ENCODE measurements at regions not wholly inside any gene's neighbourhood (a gene's known extent, or its start where the extent isn't known, plus 50 kb on each side); places are given as distances from the start of the nearest gene placed in this dataset.
A peak's percentile ranks its signal among the peaks of the same experiment; 100 is the strongest.
"Not testable (repeated sequence)": the region's sequence is repeated elsewhere in the genome, so short reads cannot be mapped to it uniquely, and the experiment has no call there.

DNA sequence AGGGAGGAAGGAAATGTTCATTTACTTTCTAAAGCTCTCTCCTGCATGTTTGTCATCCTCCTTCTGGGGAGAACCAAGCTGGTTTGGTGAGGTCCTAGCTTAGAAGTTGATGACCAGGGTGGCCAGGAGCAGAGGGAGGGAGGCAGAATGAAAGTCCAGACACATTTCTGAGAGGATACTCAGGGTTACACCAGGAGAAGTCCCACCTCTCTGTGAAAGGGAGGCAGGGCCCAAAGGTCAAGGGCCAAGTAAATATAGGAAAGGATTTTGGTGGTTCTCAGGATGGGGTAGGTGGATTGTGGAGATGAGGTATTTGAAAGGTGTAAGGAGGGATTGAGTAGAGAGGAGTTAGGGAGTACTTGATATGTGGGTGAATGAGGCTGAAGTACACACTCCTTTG, 58.0 kb upstream of the FBXO11 start:
- Mint-ChIP-seq H3K4me3 (no peak overlapping the region), H3K27me3 (peaks cover 15% of the 10 kb centered on the region), H3K4me1 (peaks cover 6% of the 10 kb centered on the region), H3K27ac (no peak overlapping the region), H3K9me3 (peaks cover 0 to 6% of the 10 kb centered on the region in 2 donors)
- no peak for DNase-seq
- ATAC-seq = no peak

GRCh38 chr2:47964722-47965434, 58.6 kb upstream of the FBXO11 start:
- Mint-ChIP-seq H3K4me1 (peaks cover 6% of the 10 kb centered on the region), H3K27me3 (peaks cover 15% of the 10 kb centered on the region), H3K9me3 (peaks cover 0 to 6% of the 10 kb centered on the region in 2 donors), H3K27ac (no peak overlapping the region), H3K4me3 (no peak overlapping the region)
- ATAC-seq (peak; percentile 65), DNase-seq (no peak)

DNA sequence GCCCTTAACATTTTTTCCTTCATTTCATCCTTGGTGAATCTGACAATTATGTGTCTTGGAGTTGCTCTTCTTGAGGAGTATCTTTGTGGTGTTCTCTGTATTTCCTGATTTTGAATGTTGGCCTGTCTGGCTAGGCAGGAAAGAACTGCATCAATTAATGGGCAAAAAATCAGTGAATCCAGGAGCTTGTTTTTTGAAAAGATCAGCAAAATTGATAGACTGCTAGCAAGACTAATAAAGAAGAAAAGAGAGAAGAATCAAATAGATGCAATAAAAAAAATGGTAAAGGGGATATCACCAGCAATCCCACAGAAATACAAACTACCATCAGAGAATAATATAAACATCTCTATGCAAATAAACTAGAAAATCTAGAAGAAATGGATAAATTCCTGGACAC, 70.4 kb upstream of the FBXO11 start:
- not testable (repeated sequence) for H3K27me3 Mint-ChIP-seq, H3K4me1 Mint-ChIP-seq, DNase-seq, H3K9me3 Mint-ChIP-seq, ATAC-seq, H3K4me3 Mint-ChIP-seq
- H3K27ac Mint-ChIP-seq = peak overlapping the region in 1 of 2 donors; percentile 58

GRCh38 chr2:47984041-47984440, 77.7 kb upstream of the FBXO11 start:
- ATAC-seq (peak; percentile 35), DNase-seq (no peak)
- Mint-ChIP-seq H3K27me3 (no peaks in the 10 kb centered on the region), H3K4me1 (no peaks in the 10 kb centered on the region), H3K4me3 (no peak overlapping the region), H3K9me3 (no peaks in the 10 kb centered on the region), H3K27ac (no peak overlapping the region)

DNA sequence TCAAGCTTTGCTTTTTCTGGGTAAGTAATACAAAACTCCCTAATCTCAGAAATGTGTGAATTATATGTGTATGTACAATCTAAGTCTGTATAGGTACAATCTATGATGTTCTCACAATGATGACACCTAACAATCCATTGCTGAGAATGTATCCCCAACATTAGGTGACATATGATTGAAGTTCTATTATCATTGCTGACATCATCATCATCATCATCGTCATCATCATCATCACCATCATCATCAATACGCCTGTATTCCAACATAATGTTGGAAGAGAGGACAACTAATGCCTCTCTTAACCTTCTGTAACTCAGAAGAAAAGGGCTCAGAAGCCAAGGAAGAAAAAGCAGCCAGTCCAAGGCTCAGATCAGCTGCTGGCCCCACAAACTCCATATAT, 84.2 kb upstream of the FBXO11 start:
- ATAC-seq (no peak), DNase-seq (no peak)
- Mint-ChIP-seq H3K9me3 (no peaks in the 10 kb centered on the region), H3K4me3 (no peak overlapping the region), H3K27ac (no peak overlapping the region), H3K27me3 (no peaks in the 10 kb centered on the region), H3K4me1 (peaks cover 5% of the 10 kb centered on the region)

DNA sequence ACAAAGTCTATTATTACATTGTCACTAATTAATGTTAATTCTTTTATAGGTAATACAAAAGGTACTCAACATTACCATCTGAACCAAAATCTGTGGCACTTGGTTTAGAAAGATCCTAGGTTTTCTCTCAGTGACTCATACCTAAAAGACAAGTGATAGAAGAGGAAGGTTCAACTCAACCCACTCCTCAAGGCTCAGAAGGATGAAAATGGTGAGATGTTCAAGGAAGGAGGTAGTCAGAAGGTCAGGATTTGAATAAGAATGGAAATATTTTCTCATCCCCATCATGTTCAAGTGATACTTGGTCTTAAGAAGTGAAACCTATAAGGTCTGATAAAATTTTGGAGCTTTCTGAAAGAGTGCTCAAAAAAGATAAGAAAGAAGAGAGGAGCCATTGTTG, 86.4 kb upstream of the FBXO11 start:
- no peaks in the 10 kb centered on the region for H3K9me3 Mint-ChIP-seq
- ATAC-seq = no peak
- H3K4me3 Mint-ChIP-seq = no peak overlapping the region
- peaks cover 5% of the 10 kb centered on the region for H3K4me1 Mint-ChIP-seq
- DNase-seq = no peak
- H3K27me3 Mint-ChIP-seq = no peaks in the 10 kb centered on the region
- H3K27ac Mint-ChIP-seq = no peak overlapping the region

- peaks cover 5% of the 10 kb centered on the region for H3K4me1 Mint-ChIP-seq
- H3K9me3 Mint-ChIP-seq = no peaks in the 10 kb centered on the region
- ATAC-seq (no peak), DNase-seq (no peak)
- H3K27me3 Mint-ChIP-seq = no peaks in the 10 kb centered on the region
- no peak overlapping the region for H3K27ac Mint-ChIP-seq
- H3K4me3 Mint-ChIP-seq = no peak overlapping the region
Measured at GRCh38 chr2:47996808-47997207, 90.5 kb upstream of the FBXO11 start.

DNA sequence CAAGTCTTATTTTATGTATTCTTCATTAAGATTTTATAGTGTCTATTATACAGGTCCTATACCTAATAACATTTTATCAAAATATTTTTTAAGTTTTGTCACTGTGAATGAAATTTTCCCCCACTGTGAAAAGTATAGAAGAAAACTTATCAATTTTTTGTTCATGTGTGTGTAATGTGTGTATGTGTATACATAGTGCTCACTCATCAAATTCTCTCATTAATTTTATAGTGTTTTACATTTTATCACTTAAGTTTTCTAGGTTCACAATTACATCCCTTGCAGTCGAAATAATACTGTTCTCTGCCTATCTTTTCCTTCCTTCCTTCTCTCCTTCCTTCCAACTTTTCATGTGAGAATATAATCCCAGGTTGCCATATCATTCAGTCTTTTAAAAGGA, 93.2 kb upstream of the FBXO11 start:
- DNase-seq (no peak), ATAC-seq (no peak)
- Mint-ChIP-seq H3K27ac (no peak overlapping the region), H3K27me3 (no peaks in the 10 kb centered on the region), H3K9me3 (no peaks in the 10 kb centered on the region), H3K4me1 (no peaks in the 10 kb centered on the region), H3K4me3 (no peak overlapping the region)

DNA sequence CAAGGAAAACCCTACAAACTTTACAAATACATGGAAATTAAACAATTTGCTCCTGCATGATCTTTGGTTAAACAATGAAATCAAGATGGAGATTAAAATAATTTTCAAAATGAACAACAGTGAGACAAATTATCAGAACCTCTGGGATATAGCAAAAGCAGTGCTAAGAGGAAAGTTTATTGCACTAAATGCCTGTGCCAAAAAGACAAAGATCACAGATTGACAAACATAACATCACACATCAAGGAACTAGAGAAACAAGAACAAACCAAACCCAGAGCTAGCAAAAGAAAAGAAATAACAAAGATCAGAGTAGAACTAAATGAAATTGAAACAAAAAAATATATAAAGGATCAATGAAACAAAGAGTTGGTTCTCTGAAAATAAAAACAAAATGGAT, 95.2 kb upstream of the FBXO11 start:
- no peak overlapping the region for H3K4me3 Mint-ChIP-seq
- no peaks in the 10 kb centered on the region for H3K27me3 Mint-ChIP-seq
- no peaks in the 10 kb centered on the region for H3K4me1 Mint-ChIP-seq
- DNase-seq (no peak), ATAC-seq (no peak)
- no peak overlapping the region for H3K27ac Mint-ChIP-seq
- no peaks in the 10 kb centered on the region for H3K9me3 Mint-ChIP-seq

- Mint-ChIP-seq H3K4me3 (no peak overlapping the region), H3K9me3 (no peaks in the 10 kb centered on the region), H3K27ac (no peak overlapping the region), H3K4me1 (no peaks in the 10 kb centered on the region), H3K27me3 (no peaks in the 10 kb centered on the region)
- no peak for DNase-seq
- ATAC-seq = no peak
Measured at GRCh38 chr2:48006094-48006493, 99.8 kb upstream of the FBXO11 start.

GRCh38 chr2:48007699-48008268, 101.5 kb upstream of the FBXO11 start:
- no peak for DNase-seq
- Mint-ChIP-seq H3K27ac (no peak overlapping the region), H3K9me3 (no peaks in the 10 kb centered on the region), H3K27me3 (peaks cover 2% of the 10 kb centered on the region), H3K4me3 (no peak overlapping the region), H3K4me1 (no peaks in the 10 kb centered on the region)
- no peak for ATAC-seq

GRCh38 chr2:48009256-48009655, 103.0 kb upstream of the FBXO11 start:
- ATAC-seq (no peak), DNase-seq (no peak)
- Mint-ChIP-seq H3K27ac (no peak overlapping the region), H3K9me3 (no peaks in the 10 kb centered on the region), H3K27me3 (peaks cover 5% of the 10 kb centered on the region), H3K4me1 (no peaks in the 10 kb centered on the region), H3K4me3 (no peak overlapping the region)

DNA sequence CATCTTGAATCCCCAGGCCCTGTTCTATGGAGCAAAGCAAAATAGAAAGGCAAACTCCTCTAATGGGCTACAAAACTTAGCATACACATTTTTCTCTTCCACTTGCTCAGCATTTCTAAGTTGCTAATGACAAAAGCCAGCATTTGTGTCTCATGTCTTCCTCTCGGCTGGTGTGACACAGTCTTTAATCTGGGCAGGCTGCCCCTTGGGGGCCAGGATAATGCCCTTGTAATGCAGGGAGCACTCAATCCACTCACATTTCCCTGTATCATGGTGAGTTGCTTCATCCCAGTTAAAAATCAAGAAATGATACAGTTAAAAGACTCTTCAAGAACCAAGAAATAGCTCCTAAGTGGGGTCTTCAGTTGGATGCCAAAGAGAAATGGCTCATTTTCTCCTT, 109.1 kb upstream of the FBXO11 start:
- no peak for ATAC-seq
- peaks cover 0 to 12% of the 10 kb centered on the region in 2 donors for H3K9me3 Mint-ChIP-seq
- no peaks in the 10 kb centered on the region for H3K4me1 Mint-ChIP-seq

GRCh38 chr2:48016225-48017019, 110.1 kb upstream of the FBXO11 start:
- Mint-ChIP-seq H3K27me3 (peaks cover 9% of the 10 kb centered on the region), H3K4me3 (no peak overlapping the region), H3K4me1 (no peaks in the 10 kb centered on the region), H3K9me3 (peaks cover 0 to 12% of the 10 kb centered on the region in 2 donors), H3K27ac (no peak overlapping the region)
- ATAC-seq = no peak
- no peak for DNase-seq

More for the DNA sequence above, 109.1 kb upstream of the FBXO11 start:
- H3K27ac Mint-ChIP-seq = no peak overlapping the region
- DNase-seq = no peak
- H3K27me3 Mint-ChIP-seq = peaks cover 5% of the 10 kb centered on the region
- H3K4me3 Mint-ChIP-seq = no peak overlapping the region

GRCh38 chr2:48017136-48017535, 110.8 kb upstream of the FBXO11 start:
- no peak overlapping the region for H3K27ac Mint-ChIP-seq
- peaks cover 15% of the 10 kb centered on the region for H3K27me3 Mint-ChIP-seq
- peaks cover 0 to 12% of the 10 kb centered on the region in 2 donors for H3K9me3 Mint-ChIP-seq
- H3K4me1 Mint-ChIP-seq = no peaks in the 10 kb centered on the region
- no peak for DNase-seq
- no peak overlapping the region for H3K4me3 Mint-ChIP-seq
- no peak for ATAC-seq

- ATAC-seq (no peak), DNase-seq (no peak)
- Mint-ChIP-seq H3K27ac (no peak overlapping the region), H3K9me3 (peaks cover 0 to 12% of the 10 kb centered on the region in 2 donors), H3K4me3 (no peak overlapping the region), H3K4me1 (no peaks in the 10 kb centered on the region), H3K27me3 (peaks cover 10% of the 10 kb centered on the region)
Measured at GRCh38 chr2:48018480-48018879, 112.2 kb upstream of the FBXO11 start.

Measured in stimulated activated naive CD8-positive, alpha-beta T cell treated with anti-CD3 and anti-CD28 coated beads, Interleukin-15, amount 100 ng/mL, for 72 hours (primary cell).